NOMO-1 (cell line): ENCODE measurements at regions not wholly inside any gene's neighbourhood (a gene's known extent, or its start where the extent isn't known, plus 50 kb on each side); places are given as distances from the start of the nearest gene placed in this dataset.

Source experiments
- DNase-seq, 2 experiments: peaks; one replicate each; lab custom pipeline; 2025; ENCODE audit not compliant: unreplicated experiment in 2 of 2; lab: John Stamatoyannopoulos, UW

DNA sequence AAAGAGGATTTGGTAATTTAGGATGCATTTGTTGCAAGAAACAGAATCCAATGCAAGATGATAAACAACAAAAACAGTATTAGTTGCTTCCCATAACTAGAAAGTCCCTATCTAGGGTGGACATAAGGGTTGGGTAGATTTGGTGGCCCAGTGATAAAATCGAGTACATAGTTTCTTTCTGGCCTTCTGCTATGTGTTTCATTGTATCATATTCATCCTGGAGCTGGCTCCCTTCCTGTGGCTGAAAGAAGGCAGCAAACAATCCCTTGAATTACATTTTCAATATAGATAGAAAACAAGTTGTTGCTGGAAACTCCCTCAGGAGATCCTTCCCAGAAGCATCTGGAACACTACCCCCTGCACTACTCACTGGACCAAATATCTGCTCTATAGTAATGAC is 135.1 kb downstream of the ID4 start:
- DNase-seq: no peak

DNA sequence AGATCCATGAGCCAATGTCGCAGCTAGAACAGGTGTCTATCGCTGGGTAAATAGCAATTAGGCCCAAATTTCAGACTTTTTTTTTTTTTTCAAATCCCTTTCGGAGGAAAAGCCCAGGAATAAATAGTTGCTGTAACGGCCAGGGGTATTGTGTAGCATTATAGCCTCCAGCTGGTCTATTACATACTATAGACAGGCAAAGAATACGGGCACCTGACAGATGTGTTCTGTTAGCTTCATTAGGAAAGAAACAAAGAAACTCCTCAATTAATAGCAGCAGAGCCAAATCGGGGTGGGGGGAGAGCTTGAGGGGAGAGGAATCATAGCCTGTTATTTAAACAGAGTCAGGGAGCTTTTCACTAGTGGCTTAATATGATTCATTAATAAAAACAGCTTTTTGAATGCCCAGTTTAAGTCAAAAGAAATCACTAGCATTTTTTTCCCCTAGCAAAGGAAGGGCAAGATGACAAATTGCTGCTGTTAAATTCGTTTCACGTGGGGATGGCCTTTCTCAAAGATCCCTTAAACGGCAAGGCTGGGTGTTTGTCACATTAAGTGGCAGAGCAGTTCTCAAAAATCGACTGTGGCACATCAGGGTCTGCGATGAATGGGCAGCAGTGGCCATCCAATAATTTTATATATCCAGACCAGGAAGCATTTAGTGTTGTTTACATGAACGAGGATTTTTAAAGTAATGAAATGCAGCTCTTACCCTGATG is 139.4 kb downstream of the ID4 start:
- no peak for DNase-seq

DNA sequence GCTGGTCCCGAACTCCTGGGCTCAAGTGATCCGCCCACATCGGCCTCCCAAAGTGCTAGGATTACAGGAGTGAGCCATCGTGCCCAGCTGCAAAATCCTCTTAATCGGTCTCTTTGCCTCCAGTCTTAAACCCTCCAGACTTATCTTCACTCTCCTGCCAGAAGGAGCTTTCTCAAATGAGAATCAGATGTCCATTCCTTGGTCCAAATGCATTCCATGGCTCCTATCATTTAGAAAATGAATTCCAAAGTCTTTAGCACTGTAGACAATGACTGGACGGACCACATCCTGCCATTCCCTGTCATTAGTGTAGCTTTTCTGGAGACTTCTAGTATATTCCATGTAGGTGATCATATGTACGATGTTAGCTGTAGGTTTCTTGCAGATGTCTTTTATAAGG is 141.9 kb downstream of the ID4 start:
- no peak for DNase-seq

DNA sequence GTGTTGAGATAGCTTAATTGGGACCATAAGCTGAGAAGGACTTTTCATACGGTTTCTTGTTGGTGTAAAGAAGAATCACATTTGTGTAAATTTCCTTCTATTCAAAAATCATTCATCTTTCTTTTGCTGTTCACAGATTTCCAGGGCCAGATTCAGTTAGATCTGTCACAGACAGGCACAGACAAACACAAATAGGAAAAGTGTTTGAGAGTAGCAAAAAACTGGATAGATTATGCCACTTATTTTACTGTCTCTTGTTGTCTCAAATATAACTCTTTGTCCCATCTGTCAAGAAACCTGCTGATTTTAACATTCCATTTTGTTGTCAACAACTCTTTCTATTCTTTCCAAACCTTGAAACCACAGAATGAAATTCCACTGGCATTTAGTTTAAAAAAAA is 142.8 kb downstream of the ID4 start:
- DNase-seq: no peak

DNA sequence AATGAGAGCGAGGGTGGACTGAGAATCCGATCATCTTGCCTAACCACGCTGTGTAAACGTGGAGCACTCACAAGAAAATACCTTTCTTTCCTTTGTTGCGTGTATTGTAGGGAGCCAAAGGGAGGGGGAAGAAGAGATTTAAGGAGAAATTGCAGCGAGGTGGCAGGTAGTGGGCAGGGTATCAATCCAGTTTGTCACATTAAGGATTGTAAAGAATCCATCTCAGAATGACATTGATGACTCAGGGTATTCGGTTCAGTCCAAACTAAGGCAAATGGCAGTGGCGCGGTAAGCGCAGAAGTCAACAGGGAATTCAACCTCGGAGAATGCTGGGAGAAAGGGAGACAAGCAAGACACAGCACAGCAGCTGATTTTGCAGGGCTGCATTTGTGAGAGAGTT is 146.2 kb downstream of the ID4 start:
- DNase-seq: no peak

DNA sequence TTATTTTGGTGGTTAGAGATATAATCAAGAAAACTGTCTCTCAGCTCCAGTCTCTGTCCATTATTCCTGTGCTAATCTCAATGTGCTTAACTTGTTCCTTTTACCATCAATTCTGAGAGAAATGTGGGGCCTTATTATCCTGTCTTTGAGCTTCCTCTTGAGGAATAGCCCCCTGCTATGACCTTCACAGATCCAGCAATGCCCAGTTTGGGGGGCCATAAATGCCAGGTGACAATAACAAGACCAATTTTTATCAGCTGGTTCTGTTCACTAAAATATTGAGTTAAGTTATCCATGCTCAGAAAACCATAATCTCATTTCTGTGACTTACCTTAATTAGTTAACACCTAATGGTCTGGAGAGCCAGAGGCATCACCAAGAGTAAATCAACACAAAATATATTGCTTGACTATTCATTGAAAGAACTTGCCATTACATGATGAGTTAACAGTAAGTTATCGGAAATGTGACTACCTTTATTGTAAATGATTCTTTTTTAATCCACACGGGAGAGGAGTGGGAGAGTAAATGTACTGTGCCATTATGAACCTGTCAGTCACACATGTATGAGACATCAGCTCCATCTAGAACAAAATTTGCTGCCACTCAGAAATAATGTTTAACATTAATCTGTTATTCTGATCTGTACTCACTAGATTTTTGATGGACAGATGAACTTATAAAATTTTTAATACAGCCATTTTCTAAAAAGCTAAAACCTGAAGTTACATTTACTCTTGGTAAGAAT is 149.7 kb downstream of the ID4 start:
- DNase-seq: no peak

DNA sequence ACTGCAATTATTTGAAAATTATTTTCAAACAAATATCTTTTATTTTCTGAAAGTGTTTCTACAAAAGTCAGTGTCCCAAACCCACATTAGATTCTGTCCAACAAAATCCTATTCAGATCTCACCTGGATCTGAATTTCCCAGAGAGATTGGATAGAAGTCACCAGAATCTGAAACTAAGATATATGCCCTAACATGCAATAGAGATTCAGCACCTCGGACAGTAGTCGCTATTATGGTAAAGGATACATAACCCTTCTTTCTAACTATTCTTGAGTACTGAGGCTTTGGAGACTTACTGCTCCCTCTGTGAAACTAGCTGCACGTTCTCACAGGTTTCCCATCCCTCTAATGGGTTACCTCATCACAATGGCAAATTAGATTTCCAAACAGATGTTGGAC is 151.4 kb downstream of the ID4 start:
- no peak for DNase-seq

- no peak for DNase-seq
Measured at GRCh38 chr6:19991176-19991575, 154.0 kb downstream of the ID4 start.

GRCh38 chr6:19994909-19995308 is 157.7 kb downstream of the ID4 start:
- DNase-seq: peak in 1 of 2 experiments; percentile 21

DNA sequence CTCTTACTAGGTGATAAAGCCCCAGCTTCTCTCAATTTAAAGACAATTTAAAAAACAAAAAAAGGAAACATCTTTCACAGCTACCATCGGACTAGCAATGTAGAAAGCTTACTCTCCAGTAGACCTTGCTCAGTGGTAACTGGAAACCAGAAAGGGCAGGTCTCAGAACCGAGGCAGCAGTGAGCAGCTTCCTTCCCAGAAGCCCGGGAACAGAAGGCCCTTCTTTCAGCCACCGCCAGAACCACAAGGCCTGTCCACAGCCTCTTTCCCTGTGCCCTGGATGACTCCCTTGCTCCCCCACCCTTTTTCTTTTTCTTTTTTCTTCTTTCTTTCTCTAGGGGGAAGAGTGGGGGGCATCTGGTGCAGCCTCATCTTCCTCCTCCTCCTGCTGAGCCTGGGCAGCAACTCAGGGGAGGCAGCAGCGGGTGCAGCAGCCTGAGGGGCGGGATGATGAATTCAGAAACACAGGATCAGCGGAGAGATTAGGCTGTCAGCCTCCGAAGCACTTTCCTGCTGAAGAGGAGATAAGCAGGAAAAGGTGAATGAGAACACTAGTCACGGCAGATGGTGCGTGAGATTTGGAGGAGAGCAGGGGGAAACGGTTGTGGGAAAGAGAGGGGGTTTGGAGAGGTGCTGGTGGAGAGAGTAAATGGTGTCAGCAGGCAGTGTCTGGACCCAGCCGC is 158.5 kb downstream of the ID4 start:
- no peak for DNase-seq

DNA sequence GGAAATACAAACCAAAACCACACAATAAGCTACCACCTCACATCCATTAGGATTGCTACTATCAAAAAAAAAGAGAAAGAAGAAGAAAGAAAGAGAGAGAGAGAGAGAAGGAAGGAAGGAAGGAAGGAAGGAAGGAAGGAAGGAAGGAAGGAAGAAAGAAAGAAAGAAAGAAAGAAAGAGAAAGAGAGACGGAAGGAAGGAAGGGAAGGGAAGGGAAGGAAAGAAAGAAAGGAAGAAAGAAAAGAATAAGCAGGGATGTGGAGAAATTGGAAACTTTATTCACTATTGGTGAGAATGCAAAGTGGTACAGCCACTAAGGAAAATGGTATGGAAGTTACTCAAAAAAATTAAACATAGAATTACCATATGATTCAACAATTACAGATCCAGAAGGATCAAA is 159.9 kb downstream of the ID4 start:
- DNase-seq: no peak

- DNase-seq: no peak
Measured at GRCh38 chr6:19998541-19998940, 161.4 kb downstream of the ID4 start.

DNA sequence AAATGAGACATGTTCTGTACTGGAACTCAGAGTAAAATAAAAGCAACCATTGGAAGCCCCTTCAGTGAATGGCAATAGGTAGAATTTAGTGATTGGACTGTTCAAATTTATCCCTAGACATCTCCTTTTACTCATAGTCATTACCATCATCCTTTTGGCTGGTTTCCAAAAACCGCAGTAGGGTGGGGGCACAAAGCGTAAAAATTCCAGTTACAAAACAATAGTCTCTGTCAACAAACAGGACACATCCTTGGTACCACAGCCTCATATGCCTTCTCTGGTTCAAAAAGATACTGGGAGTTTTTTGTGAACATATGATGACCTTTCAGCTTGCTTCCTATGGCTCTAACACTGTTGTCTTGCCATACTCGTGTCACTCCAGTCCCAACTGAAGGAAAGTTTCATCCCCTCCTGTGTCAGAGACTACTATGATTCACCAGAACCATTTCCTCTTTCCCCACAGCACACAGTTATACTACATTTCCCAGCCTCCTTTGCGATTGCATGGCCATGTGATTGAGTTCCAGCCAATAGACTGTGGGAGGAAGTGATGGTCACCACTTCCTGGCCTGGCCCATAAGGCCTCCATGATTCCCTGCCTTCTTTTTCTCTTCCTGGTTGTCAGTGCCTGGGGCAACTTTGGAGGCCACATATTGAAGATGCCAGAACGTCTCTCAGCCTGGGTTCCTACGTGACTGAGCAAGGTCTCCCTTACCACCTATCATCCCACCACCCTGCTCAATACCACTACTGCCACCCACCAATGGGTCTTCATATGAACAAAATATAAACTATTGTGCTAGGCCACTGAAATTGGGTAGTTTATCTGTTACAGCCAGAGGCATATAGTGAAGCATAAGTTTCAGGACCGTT is 162.4 kb downstream of the ID4 start:
- DNase-seq: peak; percentile 29 to 49

- DNase-seq: no peak
Measured at GRCh38 chr6:20001286-20001685, 164.1 kb downstream of the ID4 start.

DNA sequence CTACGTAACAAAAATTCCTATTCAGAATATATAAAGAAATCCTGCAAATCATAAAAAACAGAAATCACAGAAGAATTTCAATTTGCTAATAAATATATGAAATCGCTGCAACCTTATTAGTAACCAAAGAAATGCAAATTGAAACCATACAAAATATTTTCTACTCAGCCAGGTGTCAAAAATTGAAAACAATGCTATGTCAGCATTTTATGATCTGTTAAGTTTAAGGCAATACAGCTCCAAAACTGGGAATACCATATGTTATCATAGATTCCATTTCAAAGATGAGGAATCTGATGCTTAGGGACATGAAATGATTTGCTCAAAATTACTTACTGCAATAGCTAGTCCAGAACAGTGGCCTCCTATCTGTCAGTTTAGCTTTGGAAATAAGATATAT is 168.9 kb downstream of the ID4 start:
- DNase-seq: no peak

DNA sequence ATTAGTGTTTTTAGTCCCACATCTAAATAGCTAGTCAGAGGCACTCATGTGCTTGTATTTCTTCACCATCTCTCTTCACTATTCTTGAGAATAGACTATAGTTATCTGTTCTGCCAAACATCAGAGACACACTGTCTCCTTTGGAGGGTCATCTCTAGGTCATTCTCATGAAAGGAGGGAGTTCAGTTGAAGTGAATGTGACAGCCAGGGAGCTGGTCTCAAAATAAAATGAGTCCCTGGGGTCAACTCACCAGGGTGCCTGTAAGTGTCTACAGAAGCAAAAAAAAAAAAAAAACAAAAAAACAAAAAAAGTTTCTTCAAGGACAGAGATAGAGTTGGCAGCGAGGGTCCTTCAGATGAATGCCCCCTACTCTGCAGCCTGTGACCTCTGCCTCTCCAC is 171.0 kb downstream of the ID4 start:
- DNase-seq: no peak

- no peak for DNase-seq
Measured at GRCh38 chr6:20013066-20013861, 176.1 kb downstream of the ID4 start.

- no peak for DNase-seq
Measured at GRCh38 chr6:20014508-20014907, 177.3 kb downstream of the ID4 start.

DNA sequence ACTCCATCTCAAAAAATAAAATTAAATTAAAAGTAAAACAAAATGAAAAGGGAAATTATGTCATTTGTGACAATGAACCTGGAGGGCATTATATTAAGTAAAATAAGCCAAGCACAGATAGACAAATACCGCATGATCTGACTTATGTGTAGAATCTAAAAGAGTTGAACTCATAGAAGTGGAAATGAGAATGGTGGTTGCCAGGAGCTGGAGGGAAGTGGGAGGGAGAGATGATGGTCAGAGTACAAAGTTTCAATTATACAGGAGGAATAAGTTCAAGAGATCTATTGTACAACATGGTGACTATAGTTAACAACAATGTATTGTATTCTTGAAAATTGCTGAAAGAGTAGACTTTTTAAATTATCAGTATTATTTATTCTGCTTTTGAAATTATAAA is 183.4 kb downstream of the ID4 start:
- DNase-seq: no peak

DNA sequence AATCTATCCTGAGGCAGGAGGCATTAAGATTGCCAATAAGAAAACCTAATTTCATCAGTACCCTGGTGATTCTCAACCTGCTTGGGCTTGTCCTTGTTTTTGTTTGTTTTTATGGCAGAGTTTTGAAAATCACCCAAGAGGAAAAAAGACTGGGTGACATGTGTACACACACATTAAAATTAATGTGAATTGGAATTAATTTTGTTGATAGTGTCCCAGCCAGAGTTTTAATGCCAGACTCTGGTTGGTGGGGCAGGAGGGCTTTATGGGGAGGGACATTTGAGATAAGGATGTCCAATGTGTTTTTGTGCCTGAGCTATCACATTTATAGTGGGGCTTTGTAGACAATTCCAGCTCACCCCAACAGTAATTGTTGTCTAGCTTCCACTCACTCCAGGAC is 184.6 kb downstream of the ID4 start:
- DNase-seq: no peak
